ENCODE measurements at regions not wholly inside any gene's neighbourhood (a gene's known extent, or its start where the extent isn't known, plus 50 kb on each side); places are given as distances from the start of the nearest gene placed in this dataset.
A peak's percentile ranks its signal among the peaks of the same experiment; 100 is the strongest.
"Not testable (repeated sequence)": the region's sequence is repeated elsewhere in the genome, so short reads cannot be mapped to it uniquely, and the experiment has no call there.

DNA sequence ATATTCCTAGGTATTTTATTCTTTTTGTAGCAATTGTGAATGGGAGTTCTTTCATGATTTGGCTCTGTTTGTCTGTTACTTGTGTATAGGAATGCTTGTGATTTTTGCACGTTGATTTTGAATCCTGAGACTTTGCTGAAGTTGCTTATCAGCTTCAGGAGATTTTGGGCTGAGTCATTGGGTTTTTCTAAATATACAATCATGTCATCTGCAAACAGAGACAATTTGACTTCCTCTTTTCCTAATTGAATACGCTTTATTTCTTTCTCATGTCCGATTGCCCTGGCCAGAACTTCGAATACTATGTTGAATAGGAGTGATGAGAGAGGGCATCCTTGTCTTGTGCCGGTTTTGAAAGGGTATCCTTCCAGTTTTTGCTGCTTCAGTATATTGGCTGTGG is 234.6 kb upstream of the RASGRP1 start:
- DNase-seq (ENCODE audit: low spot score): not testable (repeated sequence)

- no peak for DNase-seq (ENCODE audit: low spot score)
Measured at GRCh38 chr15:38809621-38810020, 245.0 kb upstream of the RASGRP1 start.

DNA sequence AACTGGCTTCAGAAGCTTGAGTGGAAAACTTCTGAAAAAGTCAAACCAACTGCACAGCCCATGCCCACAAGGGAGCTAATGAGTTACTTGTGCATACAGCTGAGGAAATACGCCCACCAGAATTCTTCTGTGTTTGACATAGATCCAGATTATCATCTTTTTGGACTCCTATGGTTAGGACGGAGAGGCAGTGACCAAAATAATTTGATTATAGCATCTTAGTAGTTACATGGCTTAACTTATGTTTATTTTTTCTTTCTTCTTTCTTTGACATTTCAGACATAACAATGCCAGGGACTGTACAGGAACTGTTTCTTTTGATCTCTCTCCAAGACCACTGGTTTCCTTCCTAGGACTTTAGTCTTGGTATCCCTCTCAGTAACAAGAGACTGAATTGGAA is 246.1 kb upstream of the RASGRP1 start:
- DNase-seq (ENCODE audit: low spot score): no peak

GRCh38 chr15:38814254-38814653 is 249.6 kb upstream of the RASGRP1 start:
- DNase-seq (ENCODE audit: low spot score): not testable (repeated sequence)

GRCh38 chr15:38814891-38815290 is 250.3 kb upstream of the RASGRP1 start:
- DNase-seq (ENCODE audit: low spot score): no peak

DNA sequence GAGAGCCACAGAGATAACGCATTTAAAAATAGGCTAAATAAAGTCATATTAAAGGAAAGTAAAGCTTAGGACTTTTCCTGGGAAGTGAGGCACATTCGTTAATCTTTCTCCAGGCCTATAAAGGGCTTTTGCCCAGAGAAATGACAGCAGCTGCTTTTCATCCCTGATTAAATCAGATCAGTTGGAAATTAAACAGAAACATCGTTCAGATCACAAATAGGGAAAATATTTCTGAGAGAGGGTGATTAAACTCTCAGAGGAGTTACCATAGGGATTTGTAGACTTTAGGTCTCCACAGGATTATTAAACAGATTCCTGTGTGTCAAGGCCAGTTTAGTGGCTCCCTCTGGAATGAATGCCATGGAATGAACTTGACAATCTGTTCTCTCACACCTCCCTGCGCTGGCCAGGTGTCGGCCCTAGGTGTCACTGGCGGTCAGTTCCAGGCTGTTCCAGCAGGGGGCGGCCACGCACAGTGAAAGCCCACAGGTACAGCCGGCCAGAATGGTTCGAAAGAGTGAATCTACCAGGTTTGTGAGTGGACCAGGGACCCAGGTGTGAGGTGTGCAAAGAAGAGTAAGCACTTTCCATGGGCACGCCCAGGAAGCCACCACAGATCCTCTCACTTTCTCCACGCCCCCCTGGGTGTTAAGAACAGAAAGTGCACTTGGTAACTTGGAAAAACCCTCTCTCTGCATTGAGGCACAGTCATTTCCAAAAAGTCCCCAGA is 253.0 kb upstream of the RASGRP1 start:
- DNase-seq (ENCODE audit: low spot score): peak; percentile 95

DNA sequence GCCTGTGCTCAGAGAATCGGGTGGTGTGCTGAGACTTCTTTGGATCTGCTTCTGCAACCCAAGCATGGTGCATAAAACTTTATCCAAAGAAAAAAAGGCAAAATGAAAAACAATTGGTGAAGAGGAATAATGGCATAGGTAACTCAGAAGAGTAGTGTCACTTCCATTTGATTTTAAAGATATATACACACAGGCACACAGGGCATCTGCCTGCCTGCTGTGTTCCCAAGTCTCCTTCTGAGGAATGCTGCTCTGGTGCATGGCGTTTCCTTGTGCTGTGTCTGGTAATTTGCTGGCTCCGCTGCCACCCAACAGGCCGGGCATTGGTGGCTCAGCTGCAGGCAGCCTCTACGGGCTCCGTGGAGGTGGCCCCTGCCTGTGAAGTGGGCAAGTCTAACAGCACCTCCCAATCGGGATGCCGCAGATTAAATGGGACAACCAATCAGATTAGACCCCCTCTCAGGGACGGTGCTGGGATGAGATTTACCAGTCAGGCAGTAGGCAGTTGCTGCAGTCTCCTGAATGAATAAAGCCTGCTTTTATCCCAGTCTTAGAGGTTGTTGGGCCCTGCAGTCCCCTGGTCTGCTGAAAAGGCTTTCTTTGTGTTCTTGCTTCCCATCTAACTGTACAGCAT is 253.7 kb upstream of the RASGRP1 start:
- DNase-seq (ENCODE audit: low spot score): no peak

DNA sequence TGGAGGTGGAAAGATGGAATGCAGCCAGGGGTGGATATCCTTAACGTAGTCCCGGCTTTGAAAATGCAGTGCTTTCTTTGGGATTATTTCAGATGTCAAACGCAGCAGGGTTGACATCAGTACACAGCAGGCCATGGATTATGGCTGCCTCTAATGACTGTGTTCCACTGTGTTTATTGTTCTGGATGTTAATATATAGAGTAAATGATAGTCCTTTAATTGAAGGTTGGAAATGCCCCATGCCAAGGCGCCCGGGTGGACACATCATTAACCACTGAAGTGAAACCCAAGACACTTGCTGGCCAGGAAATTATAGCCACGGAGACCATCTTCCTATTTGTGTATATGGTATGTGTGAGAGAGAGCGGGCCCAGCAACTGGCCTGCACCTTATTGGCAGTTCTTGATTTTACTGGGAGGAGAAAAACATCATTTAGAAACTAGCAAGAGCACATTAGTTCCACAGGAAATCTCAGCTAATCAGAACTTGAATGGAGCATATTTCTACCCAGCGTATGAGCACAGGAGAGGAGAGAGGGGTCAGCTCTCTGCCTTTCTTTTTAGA is 254.9 kb upstream of the RASGRP1 start:
- DNase-seq (ENCODE audit: low spot score): no peak

DNA sequence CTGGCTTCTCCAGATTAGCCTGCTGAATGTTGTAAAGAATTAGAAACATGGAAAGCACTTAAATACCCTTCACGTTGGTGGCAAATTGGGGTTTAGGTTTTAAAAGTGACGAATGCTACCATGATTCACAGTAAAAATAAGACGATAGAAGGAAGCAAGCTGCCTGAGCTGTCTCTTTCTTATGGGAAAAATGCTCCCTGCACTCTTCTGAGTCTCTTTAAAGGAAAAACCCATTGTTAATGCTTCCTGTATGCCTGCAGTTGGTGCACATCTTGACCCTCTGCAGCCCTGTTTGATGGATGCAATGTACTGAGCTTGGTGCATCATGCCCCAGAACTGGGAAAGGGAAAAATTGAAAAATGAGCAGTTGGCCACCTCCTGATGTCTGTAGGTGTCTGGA is 258.6 kb upstream of the RASGRP1 start:
- no peak for DNase-seq (ENCODE audit: low spot score)

DNA sequence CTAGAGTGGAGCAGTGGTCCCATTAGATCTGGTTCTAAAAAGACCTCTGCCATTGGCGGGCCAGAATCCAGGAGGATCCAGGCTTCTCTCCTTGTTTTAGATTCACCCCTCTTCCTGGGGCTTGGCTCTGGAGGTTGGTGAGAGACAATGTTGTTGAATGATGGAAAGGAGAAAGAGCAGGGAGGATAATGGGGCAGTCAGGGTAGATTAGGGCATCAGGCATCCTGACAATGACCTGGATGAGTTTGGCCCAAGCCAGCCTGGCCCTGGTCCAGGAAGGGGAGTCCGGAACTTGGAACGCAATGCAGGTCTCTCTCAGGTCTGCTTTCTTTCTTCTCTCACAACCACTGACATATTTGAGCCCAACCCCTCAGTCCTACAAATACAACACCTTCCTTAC is 260.1 kb upstream of the RASGRP1 start:
- no peak for DNase-seq (ENCODE audit: low spot score)

DNA sequence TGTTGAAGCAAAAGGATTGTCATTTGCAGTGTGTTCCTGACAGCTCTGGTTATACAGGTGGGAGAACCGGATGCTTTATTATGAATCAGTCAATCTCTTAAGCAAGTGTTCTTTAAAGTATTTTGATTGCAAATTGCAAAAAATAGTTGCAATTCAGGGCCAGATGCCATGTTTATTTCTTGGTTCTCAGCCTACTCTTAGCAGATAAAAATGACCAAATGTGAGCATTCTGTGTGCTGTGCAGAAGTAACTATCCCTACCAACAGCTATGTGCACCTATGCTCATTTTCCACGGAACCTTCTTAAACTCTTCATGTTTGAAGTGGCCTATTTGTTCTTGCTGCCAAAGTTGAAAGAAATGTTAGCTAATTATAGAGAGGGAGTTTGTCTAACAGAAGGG is 262.3 kb upstream of the RASGRP1 start:
- no peak for DNase-seq (ENCODE audit: low spot score)

DNA sequence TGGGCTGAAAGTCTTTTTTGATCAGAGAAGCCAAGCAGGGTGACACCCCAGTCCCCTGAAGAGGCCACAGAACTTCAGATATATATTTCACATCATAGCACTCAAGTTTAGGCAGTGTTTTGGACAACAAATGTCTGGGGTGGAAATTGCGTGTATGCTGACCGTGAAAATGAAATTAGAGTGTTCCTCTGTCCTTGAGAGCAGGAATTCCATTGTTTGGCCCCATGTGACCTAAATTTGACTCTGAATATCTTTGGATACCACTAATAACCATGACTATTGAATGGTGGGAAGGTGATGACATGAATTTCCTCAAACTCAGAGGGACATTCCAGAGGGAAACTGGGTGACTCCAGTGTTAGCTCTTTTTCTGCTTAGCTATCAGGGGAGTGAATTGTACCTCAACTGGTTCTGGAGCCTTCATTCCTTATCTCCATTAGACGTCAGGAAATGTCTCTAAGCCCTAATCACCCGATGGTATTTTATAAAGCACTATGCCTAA is 263.5 kb upstream of the RASGRP1 start:
- no peak for DNase-seq (ENCODE audit: low spot score)

GRCh38 chr15:38829086-38829485 is 264.5 kb upstream of the RASGRP1 start:
- no peak for DNase-seq (ENCODE audit: low spot score)

DNA sequence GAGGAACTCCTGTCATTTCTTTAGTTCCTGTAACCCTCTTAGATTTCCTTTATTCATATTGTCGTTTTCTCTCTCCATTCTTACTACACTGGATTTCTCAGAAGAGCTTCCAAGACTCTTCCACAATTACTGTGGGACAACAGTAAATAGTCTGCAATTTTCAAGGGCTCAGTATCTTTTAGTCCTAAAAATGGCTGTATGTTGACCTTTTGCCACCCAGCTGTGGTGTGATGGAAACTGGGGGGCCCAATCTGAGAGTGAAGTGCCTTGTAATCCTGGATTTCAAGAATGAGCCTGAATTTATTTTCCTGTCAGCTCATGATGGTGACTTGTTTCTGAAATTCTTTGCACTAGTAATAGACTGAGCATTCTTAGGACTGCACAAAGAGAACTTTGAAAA is 277.6 kb upstream of the RASGRP1 start:
- no peak for DNase-seq (ENCODE audit: low spot score)

- DNase-seq (ENCODE audit: low spot score): no peak
Measured at GRCh38 chr15:38843051-38843501, 278.5 kb upstream of the RASGRP1 start.

GRCh38 chr15:38843736-38844590 is 279.3 kb upstream of the RASGRP1 start:
- no peak for DNase-seq (ENCODE audit: low spot score)

DNA sequence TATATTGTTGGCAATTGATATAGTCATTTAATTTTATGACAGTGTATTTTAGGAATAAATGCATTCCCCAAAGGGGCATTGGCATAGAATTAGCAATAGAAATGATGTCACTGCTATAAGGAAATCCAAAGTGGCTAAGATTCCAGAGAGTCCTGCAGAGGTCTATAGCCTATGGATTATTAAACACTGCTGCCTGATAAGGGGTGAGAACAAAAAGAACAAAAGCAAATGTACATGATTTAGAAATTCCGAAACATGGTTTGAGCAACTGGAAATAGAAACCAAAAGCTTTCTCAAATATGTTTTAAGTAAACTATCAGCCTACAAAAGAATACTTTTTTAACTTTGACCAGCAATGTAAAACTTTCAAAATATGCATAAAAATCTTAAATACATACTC is 280.1 kb upstream of the RASGRP1 start:
- DNase-seq (ENCODE audit: low spot score): no peak

DNA sequence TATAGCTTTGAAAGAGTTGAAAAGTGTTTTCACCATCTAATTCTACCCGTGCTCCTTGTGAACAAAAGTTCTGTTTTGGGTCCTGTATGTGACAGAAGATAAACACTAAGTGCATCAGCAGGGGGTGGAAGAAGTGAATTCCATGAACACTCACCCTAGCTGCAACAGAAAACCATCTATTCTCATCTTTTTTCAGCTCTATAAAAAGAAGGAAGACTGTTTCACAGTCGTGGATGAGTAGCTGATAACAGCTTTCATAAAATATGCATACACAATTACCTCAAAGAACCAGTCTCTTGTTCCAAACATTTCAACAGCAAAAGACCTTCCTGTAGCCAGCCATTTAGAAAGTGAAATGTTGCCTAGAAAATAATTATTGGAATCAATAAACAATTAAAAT is 281.7 kb upstream of the RASGRP1 start:
- no peak for DNase-seq (ENCODE audit: low spot score)

DNA sequence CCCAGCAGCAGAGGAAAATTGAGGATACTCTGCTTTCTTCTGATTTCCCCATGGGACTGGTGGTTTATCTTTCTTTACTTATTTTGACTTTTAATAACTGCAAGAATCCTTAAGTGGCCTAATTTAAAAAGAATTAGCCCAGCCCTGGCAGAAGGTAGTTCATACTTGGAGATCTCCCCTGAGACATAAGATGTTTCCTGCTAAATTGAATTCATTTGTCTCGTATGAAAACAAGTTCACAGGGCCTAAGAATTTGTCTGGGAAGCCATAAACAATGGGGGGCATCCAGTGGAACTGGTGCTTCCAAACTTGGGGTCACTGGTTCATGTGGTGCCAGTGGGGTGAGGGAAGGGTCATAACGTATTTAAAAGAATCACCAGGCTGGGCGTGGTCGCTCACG is 283.1 kb upstream of the RASGRP1 start:
- no peak for DNase-seq (ENCODE audit: low spot score)

DNA sequence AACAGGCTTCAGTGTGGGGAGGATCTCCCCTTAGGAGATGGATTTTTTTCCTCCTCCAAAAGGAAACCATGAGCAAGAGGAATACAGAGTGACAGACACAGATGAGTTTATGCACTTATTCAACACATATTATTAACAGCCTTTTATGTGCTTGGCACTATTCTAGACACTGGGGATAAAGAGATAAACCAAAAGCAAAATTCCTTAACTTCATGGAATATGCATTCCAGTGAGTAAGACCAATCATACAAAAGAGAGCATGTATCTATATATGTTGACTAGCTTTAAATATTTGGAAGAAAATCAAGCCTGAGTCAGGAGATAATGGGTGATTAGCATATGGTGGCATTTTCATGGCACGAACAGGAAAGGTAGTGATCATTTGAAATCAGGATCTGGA is 284.4 kb upstream of the RASGRP1 start:
- DNase-seq (ENCODE audit: low spot score): no peak

- DNase-seq (ENCODE audit: low spot score): not testable (repeated sequence)
Measured at GRCh38 chr15:38852188-38852587, 287.6 kb upstream of the RASGRP1 start.

GRCh38 chr15:38853608-38854007 is 289.0 kb upstream of the RASGRP1 start:
- peak; percentile 69 for DNase-seq (ENCODE audit: low spot score)

Measured in HT-29 (cell line).